GM06990 (cell line): ENCODE measurements at regions not wholly inside any gene's neighbourhood (a gene's known extent, or its start where the extent isn't known, plus 50 kb on each side); places are given as distances from the start of the nearest gene placed in this dataset.

Experiments used
- DNase-seq: peaks from one replicate; pipeline ENCODE4 v3.0.0-alpha.2; 2011; ENCODE audit not compliant: insufficient read length; ENCODE audit errors: extremely low read depth
- H3K27me3 ChIP-seq: replicated peaks from 2 replicates; pipeline ENCODE4 v1.6.0; 2011; ENCODE audit warnings: low read length; ENCODE audit not compliant: control insufficient read depth, insufficient read depth
- H3K36me3 ChIP-seq: 2 replicates; pipeline ENCODE4 v1.5.1; 2011; ENCODE audit warnings: low read length; ENCODE audit not compliant: control insufficient read depth, insufficient read depth
- H3K4me3 ChIP-seq: replicated peaks from 2 replicates; pipeline ENCODE4 v1.5.1; 2011; ENCODE audit warnings: low read depth, mild to moderate bottlenecking, control low read depth, low read length
- TF ChIP-seq, protein P1 (sequence below): IDR thresholded peaks from 2 replicates; pipeline ENCODE4 v1.5.1; 2011; ENCODE audit warnings: low read length, control low read depth, mild to moderate bottlenecking, inconsistent platforms; ENCODE audit not compliant: insufficient read depth, poor library complexity, severe bottlenecking

DNA sequence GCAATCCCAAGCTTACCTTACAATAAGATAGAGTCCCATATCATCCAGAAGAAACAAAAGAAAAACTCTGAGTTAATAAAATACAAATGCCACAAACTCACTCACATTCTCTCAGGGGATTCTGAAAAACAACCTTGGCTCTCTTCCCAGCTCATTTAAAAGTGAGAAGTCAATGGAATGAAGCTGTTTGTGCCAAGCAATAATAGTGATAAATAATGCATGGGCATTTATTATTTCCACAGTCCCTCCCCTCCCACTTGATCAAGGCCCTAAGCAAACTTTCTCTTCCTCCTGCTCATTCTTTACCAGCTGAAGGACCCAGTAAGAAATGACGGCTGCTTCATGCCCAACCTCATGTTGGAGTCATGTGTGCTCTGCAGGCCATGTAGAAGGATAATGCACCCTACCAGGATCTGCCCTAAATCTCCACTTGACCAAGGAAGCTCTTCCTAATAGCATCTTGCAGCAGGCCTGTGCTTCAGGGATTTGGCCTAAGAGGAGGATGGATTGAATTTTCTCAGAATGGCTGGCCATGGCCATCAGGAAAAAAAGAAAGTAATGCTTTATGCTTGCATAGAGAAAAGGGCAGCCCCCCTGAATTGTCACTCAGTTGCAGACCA, 451.3 kb downstream of the GPAM start:
- Histone ChIP-seq H3K4me3 (no peak overlapping the region), H3K36me3 (no peaks in the 10 kb centered on the region), H3K27me3 (no peaks in the 10 kb centered on the region; the same call in 1 of the 2 replicates)
- no peak for DNase-seq
- TF ChIP-seq, protein P1, sequence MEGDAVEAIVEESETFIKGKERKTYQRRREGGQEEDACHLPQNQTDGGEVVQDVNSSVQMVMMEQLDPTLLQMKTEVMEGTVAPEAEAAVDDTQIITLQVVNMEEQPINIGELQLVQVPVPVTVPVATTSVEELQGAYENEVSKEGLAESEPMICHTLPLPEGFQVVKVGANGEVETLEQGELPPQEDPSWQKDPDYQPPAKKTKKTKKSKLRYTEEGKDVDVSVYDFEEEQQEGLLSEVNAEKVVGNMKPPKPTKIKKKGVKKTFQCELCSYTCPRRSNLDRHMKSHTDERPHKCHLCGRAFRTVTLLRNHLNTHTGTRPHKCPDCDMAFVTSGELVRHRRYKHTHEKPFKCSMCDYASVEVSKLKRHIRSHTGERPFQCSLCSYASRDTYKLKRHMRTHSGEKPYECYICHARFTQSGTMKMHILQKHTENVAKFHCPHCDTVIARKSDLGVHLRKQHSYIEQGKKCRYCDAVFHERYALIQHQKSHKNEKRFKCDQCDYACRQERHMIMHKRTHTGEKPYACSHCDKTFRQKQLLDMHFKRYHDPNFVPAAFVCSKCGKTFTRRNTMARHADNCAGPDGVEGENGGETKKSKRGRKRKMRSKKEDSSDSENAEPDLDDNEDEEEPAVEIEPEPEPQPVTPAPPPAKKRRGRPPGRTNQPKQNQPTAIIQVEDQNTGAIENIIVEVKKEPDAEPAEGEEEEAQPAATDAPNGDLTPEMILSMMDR, result no peak

DNA sequence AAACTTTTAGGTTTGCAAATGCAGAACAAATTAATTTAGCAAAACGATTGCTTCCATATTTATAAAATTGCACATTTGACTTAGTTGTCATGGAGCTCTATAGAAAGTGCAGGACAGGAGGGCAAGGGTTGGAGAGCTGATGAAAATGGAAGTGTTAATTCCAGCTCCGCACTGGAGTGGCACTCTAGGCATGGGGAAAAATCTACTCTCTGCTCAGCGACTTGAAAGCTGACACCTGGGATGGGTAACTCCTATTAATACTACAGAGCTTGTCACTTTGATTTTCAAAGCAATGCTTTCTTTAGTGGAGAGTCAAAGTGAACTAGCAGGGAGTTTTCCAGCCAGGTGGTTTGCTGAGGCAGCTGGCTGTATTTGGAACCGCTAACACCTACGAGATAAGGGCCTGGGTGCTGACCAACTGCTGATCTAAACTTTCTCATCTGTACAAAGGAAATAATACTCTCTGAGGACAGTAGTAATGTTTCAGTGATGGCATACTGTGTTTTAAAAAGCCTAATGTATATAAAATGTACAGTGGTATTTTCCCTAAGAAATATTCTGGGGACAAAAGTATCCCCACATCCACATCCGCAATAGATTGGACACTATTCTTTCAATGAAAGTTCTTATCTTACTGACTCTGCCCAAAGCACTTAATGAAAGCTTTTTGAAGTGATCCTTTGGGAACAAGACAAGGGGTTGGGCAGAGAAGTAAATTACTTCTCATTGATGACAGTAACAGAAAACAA, 444.3 kb downstream of the GPAM start:
- Histone ChIP-seq H3K36me3 (no peaks in the 10 kb centered on the region), H3K4me3 (no peak overlapping the region), H3K27me3 (no peaks in the 10 kb centered on the region)
- DNase-seq, result no peak
- TF ChIP-seq, protein P1, result no peak

DNA sequence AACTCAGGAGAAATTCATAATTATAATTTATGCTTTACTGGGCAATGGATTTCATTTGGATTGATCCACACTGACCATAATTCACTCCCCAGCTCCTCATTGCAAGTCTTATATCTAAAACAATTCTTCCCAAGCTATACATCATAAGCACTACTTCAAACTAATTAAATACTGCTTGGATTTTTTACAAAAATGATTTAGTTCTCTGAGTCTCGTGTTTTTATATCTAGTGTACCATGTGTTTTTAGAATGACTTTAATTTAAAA, 443.8 kb downstream of the GPAM start:
- no peak for DNase-seq
- TF ChIP-seq, protein P1, result no peak
- Histone ChIP-seq H3K36me3 (no peaks in the 10 kb centered on the region), H3K4me3 (no peak overlapping the region), H3K27me3 (no peaks in the 10 kb centered on the region)

DNA sequence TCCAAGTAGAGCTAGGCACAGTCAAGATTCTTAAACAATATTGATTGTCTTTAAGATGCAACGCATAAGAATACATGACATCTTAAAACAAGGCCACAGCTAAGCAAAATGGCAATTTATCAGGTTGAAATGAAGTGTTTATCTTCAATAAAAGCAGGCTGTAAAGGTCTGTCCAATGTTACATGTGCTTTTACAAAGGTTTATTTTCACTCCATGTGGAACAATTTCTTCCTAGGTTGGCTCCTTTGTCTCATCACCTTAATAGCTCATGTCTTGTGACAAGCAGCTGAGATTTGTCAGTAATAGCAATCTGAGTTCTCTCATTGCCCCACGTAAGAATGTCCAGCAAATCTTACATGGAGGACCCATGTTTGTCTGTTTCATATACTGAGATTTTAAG, 437.6 kb downstream of the GPAM start:
- Histone ChIP-seq H3K4me3 (no peak overlapping the region), H3K36me3 (no peaks in the 10 kb centered on the region), H3K27me3 (no peaks in the 10 kb centered on the region)
- DNase-seq, result no peak
- TF ChIP-seq, protein P1, result no peak

DNA sequence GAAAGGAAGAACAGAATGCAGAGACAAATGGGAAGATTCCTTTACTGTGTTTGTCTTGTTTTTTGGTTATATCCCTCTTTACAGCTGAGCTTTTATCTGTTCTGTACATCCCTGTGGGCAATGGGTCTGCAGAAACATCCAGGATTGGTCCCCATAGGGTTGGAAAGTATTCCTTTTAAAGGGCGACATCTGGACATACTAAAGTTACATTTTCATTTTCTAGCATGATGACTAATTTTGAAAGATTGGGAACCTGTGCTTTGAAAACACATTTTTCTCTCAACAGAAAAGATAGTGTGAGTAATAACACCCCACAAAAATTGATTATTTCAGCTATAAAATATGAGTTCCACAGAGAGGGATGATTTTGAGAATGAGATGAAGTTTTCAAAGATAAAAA, 435.8 kb downstream of the GPAM start:
- TF ChIP-seq, protein P1, result no peak
- no peaks in the 10 kb centered on the region for H3K27me3 ChIP-seq

More for the DNA sequence above, 435.8 kb downstream of the GPAM start:
- Histone ChIP-seq H3K36me3 (no peaks in the 10 kb centered on the region), H3K4me3 (no peak overlapping the region)
- no peak for DNase-seq
